ENCODE measurements at regions not wholly inside any gene's neighbourhood (a gene's known extent, or its start where the extent isn't known, plus 50 kb on each side); places are given as distances from the start of the nearest gene placed in this dataset.

- H3K36me3 ChIP-seq (ENCODE audit: control insufficient read depth in 1 of 2, insufficient read depth in 2 of 2, low read depth in 1 of 2, low read length in 2 of 2), result no peaks in the 10 kb centered on the region
- no peak overlapping the region for H3K14ac ChIP-seq (ENCODE audit: low read length in 2 of 2)
- no peak overlapping the region for H2BK12ac ChIP-seq (ENCODE audit: low read length in 2 of 2)
- no peak overlapping the region for H4K91ac ChIP-seq (ENCODE audit: low read length)
- WGBS, result 35% methylated on average over 1 of the region's 2 CpGs
- no peak overlapping the region for H3K4ac ChIP-seq (ENCODE audit: low read depth in 1 of 2, low read length in 2 of 2)
- no peak overlapping the region for H2AFZ ChIP-seq (ENCODE audit: low read depth, low read length)
- H3K9ac ChIP-seq (ENCODE audit: low read length), result no peak overlapping the region
- H3K4me2 ChIP-seq (ENCODE audit: low read length, poor library complexity, severe bottlenecking), result no peak overlapping the region
- no peak overlapping the region for H3K27ac ChIP-seq (ENCODE audit: low read length, poor library complexity, severe bottlenecking)
- no peak overlapping the region for H4K8ac ChIP-seq (ENCODE audit: low read length)
- no peaks in the 10 kb centered on the region for H3K4me1 ChIP-seq (ENCODE audit: control insufficient read depth, insufficient read depth, low read depth, low read length)
- no peak overlapping the region for H2AK5ac ChIP-seq (ENCODE audit: low read length, severe bottlenecking)
- no peaks in the 10 kb centered on the region for H3K27me3 ChIP-seq (ENCODE audit: control insufficient read depth in 1 of 2, insufficient read depth in 1 of 2, low read length in 2 of 2)
- peaks cover 6% of the 10 kb centered on the region for H3K9me3 ChIP-seq (ENCODE audit: control insufficient read depth, low read length)
- H3K79me1 ChIP-seq (replicated peaks; ENCODE audit: low read length, poor library complexity, severe bottlenecking), result no peaks in the 10 kb centered on the region
- H2BK120ac ChIP-seq (ENCODE audit: low read depth, low read length), result no peak overlapping the region
- H3K23ac ChIP-seq (ENCODE audit: low read length in 2 of 2), result no peak overlapping the region
- H2BK5ac ChIP-seq (ENCODE audit: low read depth, low read length, poor library complexity, severe bottlenecking), result no peak overlapping the region
- H3K4me3 ChIP-seq (ENCODE audit: insufficient read depth in 1 of 2, low read depth in 1 of 2, low read length in 2 of 2), result no peak overlapping the region
- H3K18ac ChIP-seq (ENCODE audit: low read depth in 1 of 2, low read length in 2 of 2), result no peak overlapping the region
- DNase-seq, result no peak
- no peak overlapping the region for H2BK15ac ChIP-seq (ENCODE audit: low read depth, poor library complexity, severe bottlenecking)
Observed at GRCh38 chr9:103721056-103721455, 373.1 kb upstream of the SMC2 start.

DNA sequence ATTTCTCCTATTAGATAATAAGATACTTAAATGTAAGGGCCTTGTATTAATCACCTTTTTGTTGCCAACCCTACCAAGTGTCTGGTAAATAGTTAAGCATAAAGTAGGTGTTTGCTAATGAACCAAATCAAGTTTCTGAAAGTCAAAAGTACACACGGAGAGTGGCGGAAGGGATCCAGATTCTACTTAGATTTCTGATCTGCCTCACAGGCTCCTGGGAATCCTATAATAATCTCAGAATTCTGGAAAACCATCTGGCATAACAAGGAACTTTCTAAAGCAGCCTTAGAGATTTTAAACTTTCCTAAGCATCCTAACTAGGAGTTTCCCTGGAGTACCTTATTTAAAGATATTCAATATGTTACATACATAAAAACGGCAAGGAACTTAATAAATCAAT, 363.2 kb upstream of the SMC2 start:
- no peak overlapping the region for H3K4me2 ChIP-seq (ENCODE audit: low read length, poor library complexity, severe bottlenecking)
- 97% methylated on average over 2 of the region's 3 CpGs for WGBS
- no peaks in the 10 kb centered on the region for H3K4me1 ChIP-seq (ENCODE audit: control insufficient read depth, insufficient read depth, low read depth, low read length)
- no peak overlapping the region for H2AFZ ChIP-seq (ENCODE audit: low read depth, low read length)
- H3K79me1 ChIP-seq (replicated peaks; ENCODE audit: low read length, poor library complexity, severe bottlenecking), result no peaks in the 10 kb centered on the region
- no peak overlapping the region for H2AK5ac ChIP-seq (ENCODE audit: low read length, severe bottlenecking)
- no peak overlapping the region for H3K4me3 ChIP-seq (ENCODE audit: insufficient read depth in 1 of 2, low read depth in 1 of 2, low read length in 2 of 2)
- no peak overlapping the region for H2BK12ac ChIP-seq (ENCODE audit: low read length in 2 of 2)
- H2BK15ac ChIP-seq (ENCODE audit: low read depth, poor library complexity, severe bottlenecking), result no peak overlapping the region
- H4K91ac ChIP-seq (ENCODE audit: low read length), result no peak overlapping the region
- no peak overlapping the region for H2BK120ac ChIP-seq (ENCODE audit: low read depth, low read length)
- H3K9me3 ChIP-seq (ENCODE audit: control insufficient read depth, low read length), result no peaks in the 10 kb centered on the region
- no peaks in the 10 kb centered on the region for H3K27me3 ChIP-seq (ENCODE audit: control insufficient read depth in 1 of 2, insufficient read depth in 1 of 2, low read length in 2 of 2)
- H4K8ac ChIP-seq (ENCODE audit: low read length), result no peak overlapping the region
- H3K14ac ChIP-seq (ENCODE audit: low read length in 2 of 2), result no peak overlapping the region
- no peak overlapping the region for H2BK5ac ChIP-seq (ENCODE audit: low read depth, low read length, poor library complexity, severe bottlenecking)
- no peak for DNase-seq
- H3K4ac ChIP-seq (ENCODE audit: low read depth in 1 of 2, low read length in 2 of 2), result no peak overlapping the region
- no peak overlapping the region for H3K27ac ChIP-seq (ENCODE audit: low read length, poor library complexity, severe bottlenecking)
- H3K9ac ChIP-seq (ENCODE audit: low read length), result no peak overlapping the region
- no peaks in the 10 kb centered on the region for H3K36me3 ChIP-seq (ENCODE audit: control insufficient read depth in 1 of 2, insufficient read depth in 2 of 2, low read depth in 1 of 2, low read length in 2 of 2)
- H3K18ac ChIP-seq (ENCODE audit: low read depth in 1 of 2, low read length in 2 of 2), result no peak overlapping the region
- H3K23ac ChIP-seq (ENCODE audit: low read length in 2 of 2), result no peak overlapping the region

DNA sequence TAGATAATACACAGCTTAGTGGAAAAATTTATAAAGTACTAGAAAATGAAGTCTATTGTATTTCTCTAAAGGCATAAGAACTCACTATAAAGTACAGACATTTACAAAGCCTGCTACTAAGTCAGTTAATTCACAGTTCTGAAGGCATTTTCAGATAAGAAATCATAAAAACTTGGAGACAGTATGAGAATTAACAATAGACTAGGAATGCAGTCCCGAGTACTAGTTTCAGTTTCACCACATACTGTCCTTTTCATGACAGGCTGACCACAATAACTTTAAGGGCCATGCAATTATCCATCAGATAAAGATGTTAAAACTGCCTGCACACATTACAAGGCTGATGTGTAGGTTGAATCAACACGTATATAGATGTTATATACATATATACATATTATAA, 362.6 kb upstream of the SMC2 start:
- H3K36me3 ChIP-seq (ENCODE audit: control insufficient read depth in 1 of 2, insufficient read depth in 2 of 2, low read depth in 1 of 2, low read length in 2 of 2), result no peaks in the 10 kb centered on the region
- no peak overlapping the region for H2BK12ac ChIP-seq (ENCODE audit: low read length in 2 of 2)
- H3K4me2 ChIP-seq (ENCODE audit: low read length, poor library complexity, severe bottlenecking), result no peak overlapping the region
- no peak overlapping the region for H3K9ac ChIP-seq (ENCODE audit: low read length)
- WGBS, result 100% methylated on average over 1 of the region's 2 CpGs
- peaks cover 2% of the 10 kb centered on the region for H3K9me3 ChIP-seq (ENCODE audit: control insufficient read depth, low read length)
- H3K4ac ChIP-seq (ENCODE audit: low read depth in 1 of 2, low read length in 2 of 2), result no peak overlapping the region
- H3K27me3 ChIP-seq (ENCODE audit: control insufficient read depth in 1 of 2, insufficient read depth in 1 of 2, low read length in 2 of 2), result no peaks in the 10 kb centered on the region
- no peak overlapping the region for H4K8ac ChIP-seq (ENCODE audit: low read length)
- no peaks in the 10 kb centered on the region for H3K79me1 ChIP-seq (replicated peaks; ENCODE audit: low read length, poor library complexity, severe bottlenecking)
- no peak overlapping the region for H3K18ac ChIP-seq (ENCODE audit: low read depth in 1 of 2, low read length in 2 of 2)
- H2BK120ac ChIP-seq (ENCODE audit: low read depth, low read length), result no peak overlapping the region
- no peak for DNase-seq
- no peaks in the 10 kb centered on the region for H3K4me1 ChIP-seq (ENCODE audit: control insufficient read depth, insufficient read depth, low read depth, low read length)
- no peak overlapping the region for H2BK5ac ChIP-seq (ENCODE audit: low read depth, low read length, poor library complexity, severe bottlenecking)
- H3K4me3 ChIP-seq (ENCODE audit: insufficient read depth in 1 of 2, low read depth in 1 of 2, low read length in 2 of 2), result no peak overlapping the region
- no peak overlapping the region for H3K27ac ChIP-seq (ENCODE audit: low read length, poor library complexity, severe bottlenecking)
- H4K91ac ChIP-seq (ENCODE audit: low read length), result no peak overlapping the region
- no peak overlapping the region for H2AK5ac ChIP-seq (ENCODE audit: low read length, severe bottlenecking)
- no peak overlapping the region for H2AFZ ChIP-seq (ENCODE audit: low read depth, low read length)
- H3K14ac ChIP-seq (ENCODE audit: low read length in 2 of 2), result no peak overlapping the region
- no peak overlapping the region for H3K23ac ChIP-seq (ENCODE audit: low read length in 2 of 2)
- H2BK15ac ChIP-seq (ENCODE audit: low read depth, poor library complexity, severe bottlenecking), result no peak overlapping the region

DNA sequence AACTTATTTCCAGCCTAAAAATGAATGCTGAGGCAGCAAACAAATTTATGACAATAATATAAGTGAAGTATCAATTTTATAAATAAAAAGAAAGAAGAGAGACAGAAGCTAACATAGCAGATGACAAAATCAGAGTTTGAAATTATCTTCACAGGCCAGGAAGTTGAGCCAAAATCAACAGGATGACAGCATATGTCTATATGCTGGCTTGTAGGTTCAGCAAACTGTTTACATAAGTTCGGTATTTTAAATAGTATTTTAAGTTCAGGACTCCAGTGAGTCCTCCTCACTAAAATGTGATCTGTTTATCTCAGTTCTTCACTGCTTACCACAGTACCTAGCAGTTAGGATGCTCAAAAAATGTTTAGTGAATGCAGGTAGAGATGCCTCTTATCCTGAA, 359.6 kb upstream of the SMC2 start:
- Histone ChIP-seq H3K4me1 (ENCODE audit: control insufficient read depth, insufficient read depth, low read depth, low read length) (no peaks in the 10 kb centered on the region), H3K4me3 (ENCODE audit: insufficient read depth in 1 of 2, low read depth in 1 of 2, low read length in 2 of 2) (no peak overlapping the region), H3K27ac (ENCODE audit: low read length, poor library complexity, severe bottlenecking) (no peak overlapping the region), H3K18ac (ENCODE audit: low read depth in 1 of 2, low read length in 2 of 2) (no peak overlapping the region), H4K91ac (ENCODE audit: low read length) (no peak overlapping the region), H2BK5ac (ENCODE audit: low read depth, low read length, poor library complexity, severe bottlenecking) (no peak overlapping the region), H3K9me3 (ENCODE audit: control insufficient read depth, low read length) (peaks cover 2% of the 10 kb centered on the region), H3K79me1 (replicated peaks; ENCODE audit: low read length, poor library complexity, severe bottlenecking) (no peaks in the 10 kb centered on the region), H3K4me2 (ENCODE audit: low read length, poor library complexity, severe bottlenecking) (no peak overlapping the region), H3K36me3 (ENCODE audit: control insufficient read depth in 1 of 2, insufficient read depth in 2 of 2, low read depth in 1 of 2, low read length in 2 of 2) (no peaks in the 10 kb centered on the region), H2AFZ (ENCODE audit: low read depth, low read length) (no peak overlapping the region), H3K4ac (ENCODE audit: low read depth in 1 of 2, low read length in 2 of 2) (no peak overlapping the region), H3K14ac (ENCODE audit: low read length in 2 of 2) (no peak overlapping the region), H2BK120ac (ENCODE audit: low read depth, low read length) (no peak overlapping the region), H2BK12ac (ENCODE audit: low read length in 2 of 2) (no peak overlapping the region), H4K8ac (ENCODE audit: low read length) (no peak overlapping the region), H2AK5ac (ENCODE audit: low read length, severe bottlenecking) (no peak overlapping the region), H3K27me3 (ENCODE audit: control insufficient read depth in 1 of 2, insufficient read depth in 1 of 2, low read length in 2 of 2) (no peaks in the 10 kb centered on the region), H3K23ac (ENCODE audit: low read length in 2 of 2) (no peak overlapping the region), H2BK15ac (ENCODE audit: low read depth, poor library complexity, severe bottlenecking) (no peak overlapping the region), H3K9ac (ENCODE audit: low read length) (no peak overlapping the region)
- no peak for DNase-seq
- no CpG with 5 or more reads among the region's 1 CpG for WGBS
